HL-60 (cell line): ENCODE measurements at regions not wholly inside any gene's neighbourhood (a gene's known extent, or its start where the extent isn't known, plus 50 kb on each side); places are given as distances from the start of the nearest gene placed in this dataset.

Source experiments
- DNase-seq, 2 experiments: peaks; one replicate each; pipeline ENCODE4 v3.0.0-alpha.2; 2010 to 2020; ENCODE audit warnings: low read depth in 1 of 2, low spot score in 1 of 2
- H3K27ac ChIP-seq: fragments of 250-450 bp; sonication (Bioruptor Pico); replicated peaks from 2 replicates; pipeline ENCODE4 v1.5.1; 2020; ENCODE audit warnings: mild to moderate bottlenecking, moderate library complexity
- H3K27me3 ChIP-seq: fragments of 250-450 bp; sonication (Bioruptor Pico); 2 replicates; pipeline ENCODE4 v1.5.1; 2021; ENCODE audit warnings: mild to moderate bottlenecking, moderate library complexity; ENCODE audit not compliant: insufficient read depth, poor library complexity, severe bottlenecking
- H3K4me3 ChIP-seq: replicated peaks from 2 replicates; pipeline ENCODE4 v1.5.1; 2011; ENCODE audit warnings: mild to moderate bottlenecking, control low read depth, low read length; ENCODE audit not compliant: insufficient read depth
- GABPA ChIP-seq: IDR thresholded peaks from 2 replicates; pipeline ENCODE4 v1.6.1; 2012; ENCODE audit warnings: low read depth
- POLR2AphosphoS5 ChIP-seq: IDR thresholded peaks from 2 replicates; pipeline ENCODE4 v1.6.1; 2012; ENCODE audit warnings: low read depth
- SPI1 ChIP-seq: IDR thresholded peaks from 2 replicates; pipeline ENCODE4 v1.6.1; 2012; ENCODE audit warnings: low read depth, mild to moderate bottlenecking, borderline replicate concordance
- TF ChIP-seq, protein P1 (sequence below): IDR thresholded peaks from 2 replicates; pipeline ENCODE4 v1.6.1; 2012; ENCODE audit warnings: low read depth; ENCODE audit not compliant: insufficient replicate concordance
- TF ChIP-seq, protein P2 (sequence below): IDR thresholded peaks from one replicate; pipeline ENCODE4 v1.5.1; 2011; ENCODE audit warnings: low read length, control low read depth, inconsistent platforms; ENCODE audit not compliant: insufficient read depth

GRCh38 chr2:196487417-196487816 is 152.1 kb upstream of the CCDC150 start:
- no peak overlapping the region for H3K27ac ChIP-seq
- no peak for TF ChIP-seq SPI1
- TF ChIP-seq GABPA = no peak
- TF ChIP-seq, protein P1, sequence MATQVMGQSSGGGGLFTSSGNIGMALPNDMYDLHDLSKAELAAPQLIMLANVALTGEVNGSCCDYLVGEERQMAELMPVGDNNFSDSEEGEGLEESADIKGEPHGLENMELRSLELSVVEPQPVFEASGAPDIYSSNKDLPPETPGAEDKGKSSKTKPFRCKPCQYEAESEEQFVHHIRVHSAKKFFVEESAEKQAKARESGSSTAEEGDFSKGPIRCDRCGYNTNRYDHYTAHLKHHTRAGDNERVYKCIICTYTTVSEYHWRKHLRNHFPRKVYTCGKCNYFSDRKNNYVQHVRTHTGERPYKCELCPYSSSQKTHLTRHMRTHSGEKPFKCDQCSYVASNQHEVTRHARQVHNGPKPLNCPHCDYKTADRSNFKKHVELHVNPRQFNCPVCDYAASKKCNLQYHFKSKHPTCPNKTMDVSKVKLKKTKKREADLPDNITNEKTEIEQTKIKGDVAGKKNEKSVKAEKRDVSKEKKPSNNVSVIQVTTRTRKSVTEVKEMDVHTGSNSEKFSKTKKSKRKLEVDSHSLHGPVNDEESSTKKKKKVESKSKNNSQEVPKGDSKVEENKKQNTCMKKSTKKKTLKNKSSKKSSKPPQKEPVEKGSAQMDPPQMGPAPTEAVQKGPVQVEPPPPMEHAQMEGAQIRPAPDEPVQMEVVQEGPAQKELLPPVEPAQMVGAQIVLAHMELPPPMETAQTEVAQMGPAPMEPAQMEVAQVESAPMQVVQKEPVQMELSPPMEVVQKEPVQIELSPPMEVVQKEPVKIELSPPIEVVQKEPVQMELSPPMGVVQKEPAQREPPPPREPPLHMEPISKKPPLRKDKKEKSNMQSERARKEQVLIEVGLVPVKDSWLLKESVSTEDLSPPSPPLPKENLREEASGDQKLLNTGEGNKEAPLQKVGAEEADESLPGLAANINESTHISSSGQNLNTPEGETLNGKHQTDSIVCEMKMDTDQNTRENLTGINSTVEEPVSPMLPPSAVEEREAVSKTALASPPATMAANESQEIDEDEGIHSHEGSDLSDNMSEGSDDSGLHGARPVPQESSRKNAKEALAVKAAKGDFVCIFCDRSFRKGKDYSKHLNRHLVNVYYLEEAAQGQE = no peak
- TF ChIP-seq, protein P2, sequence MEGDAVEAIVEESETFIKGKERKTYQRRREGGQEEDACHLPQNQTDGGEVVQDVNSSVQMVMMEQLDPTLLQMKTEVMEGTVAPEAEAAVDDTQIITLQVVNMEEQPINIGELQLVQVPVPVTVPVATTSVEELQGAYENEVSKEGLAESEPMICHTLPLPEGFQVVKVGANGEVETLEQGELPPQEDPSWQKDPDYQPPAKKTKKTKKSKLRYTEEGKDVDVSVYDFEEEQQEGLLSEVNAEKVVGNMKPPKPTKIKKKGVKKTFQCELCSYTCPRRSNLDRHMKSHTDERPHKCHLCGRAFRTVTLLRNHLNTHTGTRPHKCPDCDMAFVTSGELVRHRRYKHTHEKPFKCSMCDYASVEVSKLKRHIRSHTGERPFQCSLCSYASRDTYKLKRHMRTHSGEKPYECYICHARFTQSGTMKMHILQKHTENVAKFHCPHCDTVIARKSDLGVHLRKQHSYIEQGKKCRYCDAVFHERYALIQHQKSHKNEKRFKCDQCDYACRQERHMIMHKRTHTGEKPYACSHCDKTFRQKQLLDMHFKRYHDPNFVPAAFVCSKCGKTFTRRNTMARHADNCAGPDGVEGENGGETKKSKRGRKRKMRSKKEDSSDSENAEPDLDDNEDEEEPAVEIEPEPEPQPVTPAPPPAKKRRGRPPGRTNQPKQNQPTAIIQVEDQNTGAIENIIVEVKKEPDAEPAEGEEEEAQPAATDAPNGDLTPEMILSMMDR = no peak
- TF ChIP-seq POLR2AphosphoS5 = no peak
- peaks cover 2% of the 10 kb centered on the region for H3K27me3 ChIP-seq
- H3K4me3 ChIP-seq = no peak overlapping the region
- DNase-seq = no peak

- no peak overlapping the region for H3K27ac ChIP-seq
- TF ChIP-seq POLR2AphosphoS5 (no peak), SPI1 (no peak), GABPA (no peak)
- TF ChIP-seq, protein P1 = no peak
- TF ChIP-seq, protein P2 = no peak
- DNase-seq = no peak
Observed at GRCh38 chr2:196489371-196489770, 150.1 kb upstream of the CCDC150 start.

GRCh38 chr2:196492946-196493345 is 146.6 kb upstream of the CCDC150 start:
- Histone ChIP-seq H3K27me3 (no peaks in the 10 kb centered on the region), H3K4me3 (no peak overlapping the region), H3K27ac (no peak overlapping the region)
- DNase-seq = no peak
- TF ChIP-seq POLR2AphosphoS5 (no peak), SPI1 (no peak)
- TF ChIP-seq, protein P1 = no peak
- TF ChIP-seq, protein P2 = no peak

More at GRCh38 chr2:196489371-196489770, 150.1 kb upstream of the CCDC150 start:
- Histone ChIP-seq H3K27me3 (no peaks in the 10 kb centered on the region), H3K4me3 (no peak overlapping the region)
